ENCODE measurements at regions not wholly inside any gene's neighbourhood (a gene's known extent, or its start where the extent isn't known, plus 50 kb on each side); places are given as distances from the start of the nearest gene placed in this dataset.
A peak's percentile ranks its signal among the peaks of the same experiment; 100 is the strongest.

GRCh38 chr1:172971241-172971640, 79.5 kb downstream of the TNFSF18 start:
- H3K4me3 ChIP-seq (ENCODE audit: low read depth, low read length), result no peak overlapping the region
- DNase-seq (ENCODE audit: low read depth), result no peak
- TF ChIP-seq CTCF (IDR thresholded peaks at IDR 0.05; ENCODE audit: insufficient read depth, low read length), result no peak

DNA sequence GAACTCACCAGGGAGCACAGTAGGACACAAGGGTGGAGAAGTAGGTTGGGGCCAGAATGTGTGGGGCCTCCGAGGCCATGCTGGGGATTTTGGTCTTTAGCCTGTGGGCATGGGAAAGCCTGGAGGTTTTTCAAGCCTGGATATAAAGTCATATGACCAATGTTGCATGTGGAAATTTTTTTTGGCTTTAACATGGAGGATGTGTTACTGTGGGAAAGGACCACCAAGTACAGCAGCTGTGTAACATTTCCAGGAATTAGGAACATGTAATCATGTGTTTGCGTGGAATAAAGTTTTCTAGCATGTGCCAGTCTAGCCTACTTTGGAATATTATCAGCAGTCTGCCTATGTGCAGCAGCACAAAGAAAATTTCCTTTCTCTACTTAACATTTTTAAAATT, 78.5 kb downstream of the TNFSF18 start:
- TF ChIP-seq CTCF (IDR thresholded peaks at IDR 0.05; ENCODE audit: insufficient read depth, low read length), result no peak
- DNase-seq (ENCODE audit: low read depth), result no peak
- H3K4me3 ChIP-seq (ENCODE audit: low read depth, low read length), result no peak overlapping the region

DNA sequence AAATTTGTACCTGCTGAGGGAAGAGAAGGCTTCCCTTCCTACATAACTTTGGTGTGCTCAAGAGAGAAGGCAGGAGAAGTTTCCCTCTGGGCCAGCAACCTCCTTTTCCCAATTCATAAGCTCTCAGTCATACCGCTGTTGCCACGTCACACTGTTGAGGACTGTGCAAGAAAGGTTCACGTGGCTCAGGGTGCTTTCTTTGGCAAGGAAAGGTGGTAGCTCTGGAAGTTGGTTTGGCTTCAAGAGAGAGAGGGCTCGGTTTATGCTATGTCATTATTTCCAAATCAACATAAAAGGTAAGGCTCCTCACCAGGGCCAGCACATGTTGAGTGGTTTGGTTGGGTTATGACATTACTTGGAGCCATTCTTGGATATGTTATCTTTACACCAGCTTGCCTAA, 77.3 kb downstream of the TNFSF18 start:
- H3K4me3 ChIP-seq (ENCODE audit: low read depth, low read length), result no peak overlapping the region
- TF ChIP-seq CTCF (IDR thresholded peaks at IDR 0.05; ENCODE audit: insufficient read depth, low read length), result no peak
- peak; percentile 83 for DNase-seq (ENCODE audit: low read depth)

GRCh38 chr1:172976222-172977041, 74.3 kb downstream of the TNFSF18 start:
- no peak for TF ChIP-seq CTCF (IDR thresholded peaks at IDR 0.05; ENCODE audit: insufficient read depth, low read length)
- DNase-seq (ENCODE audit: low read depth), result peak; percentile 96
- no peak overlapping the region for H3K4me3 ChIP-seq (ENCODE audit: low read depth, low read length)

DNA sequence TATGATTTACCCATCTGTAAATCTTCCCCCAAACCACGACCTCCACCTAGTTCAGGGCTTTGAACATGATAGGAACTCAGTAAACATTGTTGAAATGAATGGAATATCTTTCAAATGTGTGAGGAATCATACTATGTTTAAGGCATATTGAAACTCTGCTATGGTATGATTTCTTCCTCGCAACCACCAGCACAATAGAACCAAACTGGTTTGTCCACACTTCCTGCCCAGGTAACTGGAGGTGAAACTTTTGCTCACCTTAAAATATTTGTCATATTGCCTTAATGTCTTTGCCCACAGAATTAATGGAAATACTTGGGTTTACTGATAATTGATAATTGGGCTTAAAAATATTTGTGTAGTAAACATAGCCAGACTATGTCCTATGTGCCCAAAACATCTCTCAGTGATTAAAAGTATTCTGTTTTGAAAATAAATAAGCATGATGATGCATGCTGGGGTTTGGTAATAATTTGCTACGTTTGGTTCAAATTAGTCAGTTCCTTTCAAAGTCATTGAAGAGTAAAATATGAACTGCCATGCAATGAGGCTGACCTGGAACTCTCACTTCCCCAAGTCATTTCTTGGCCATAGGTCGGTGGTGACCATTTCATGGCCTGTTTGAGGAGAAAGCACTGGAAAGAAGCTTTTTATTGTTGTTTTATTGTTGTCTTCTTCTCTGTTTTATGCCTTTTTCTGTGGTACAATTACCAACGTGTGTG, 73.3 kb downstream of the TNFSF18 start:
- no peak for TF ChIP-seq CTCF (IDR thresholded peaks at IDR 0.05; ENCODE audit: insufficient read depth, low read length)
- no peak for DNase-seq (ENCODE audit: low read depth)
- H3K4me3 ChIP-seq (ENCODE audit: low read depth, low read length), result no peak overlapping the region

- no peak for DNase-seq (ENCODE audit: low read depth)
- H3K4me3 ChIP-seq (ENCODE audit: low read depth, low read length), result no peak overlapping the region
- no peak for TF ChIP-seq CTCF (IDR thresholded peaks at IDR 0.05; ENCODE audit: insufficient read depth, low read length)
These were observed 72.1 kb downstream of the TNFSF18 start for GRCh38 chr1:172978595-172978994.
